HG03159 (cell line): ENCODE measurements at regions not wholly inside any gene's neighbourhood (a gene's known extent, or its start where the extent isn't known, plus 50 kb on each side); places are given as distances from the start of the nearest gene placed in this dataset.

Source experiments
- ATAC-seq: cut with Tn5 transposase; IDR thresholded peaks from one replicate; pipeline ENCODE4 v1.9.1; 2021; ENCODE audit warnings: mild to moderate bottlenecking, moderate library complexity; ENCODE audit not compliant: unreplicated experiment

GRCh38 chr13:26942184-26942583 lies 181.6 kb upstream of the GPR12 start:
- no peak for ATAC-seq

- ATAC-seq = no peak
These were observed 181.0 kb upstream of the GPR12 start for GRCh38 chr13:26941345-26942174.

GRCh38 chr13:26934096-26934495 lies 173.5 kb upstream of the GPR12 start:
- ATAC-seq = no peak

- no peak for ATAC-seq
These were observed 171.9 kb upstream of the GPR12 start for GRCh38 chr13:26932465-26932864.

- peak; percentile 58 for ATAC-seq
These were observed 169.6 kb upstream of the GPR12 start for GRCh38 chr13:26929971-26930730.

GRCh38 chr13:26927511-26927910 lies 166.9 kb upstream of the GPR12 start:
- no peak for ATAC-seq

GRCh38 chr13:26926371-26926770 lies 165.8 kb upstream of the GPR12 start:
- no peak for ATAC-seq

- ATAC-seq = no peak
These were observed 163.4 kb upstream of the GPR12 start for GRCh38 chr13:26923824-26924605.

- no peak for ATAC-seq
These were observed 161.3 kb upstream of the GPR12 start for GRCh38 chr13:26921918-26922317.

GRCh38 chr13:26920614-26921355 lies 160.2 kb upstream of the GPR12 start:
- ATAC-seq = no peak

GRCh38 chr13:26919732-26920131 lies 159.1 kb upstream of the GPR12 start:
- ATAC-seq = no peak

GRCh38 chr13:26919311-26919710 lies 158.7 kb upstream of the GPR12 start:
- no peak for ATAC-seq

GRCh38 chr13:26914624-26915023 lies 154.0 kb upstream of the GPR12 start:
- ATAC-seq = no peak

- no peak for ATAC-seq
These were observed 153.6 kb upstream of the GPR12 start for GRCh38 chr13:26914148-26914547.

GRCh38 chr13:26910754-26911465 lies 150.3 kb upstream of the GPR12 start:
- no peak for ATAC-seq

GRCh38 chr13:26909477-26909876 lies 148.9 kb upstream of the GPR12 start:
- no peak for ATAC-seq

- ATAC-seq = no peak
These were observed 147.5 kb upstream of the GPR12 start for GRCh38 chr13:26908126-26908525.

GRCh38 chr13:26899202-26899601 lies 138.6 kb upstream of the GPR12 start:
- ATAC-seq = no peak

- ATAC-seq = no peak
These were observed 137.3 kb upstream of the GPR12 start for GRCh38 chr13:26897706-26898550.
